ENCODE measurements at regions not wholly inside any gene's neighbourhood (a gene's known extent, or its start where the extent isn't known, plus 50 kb on each side); places are given as distances from the start of the nearest gene placed in this dataset.
"Not testable (repeated sequence)": the region's sequence is repeated elsewhere in the genome, so short reads cannot be mapped to it uniquely, and the experiment has no call there.

DNA sequence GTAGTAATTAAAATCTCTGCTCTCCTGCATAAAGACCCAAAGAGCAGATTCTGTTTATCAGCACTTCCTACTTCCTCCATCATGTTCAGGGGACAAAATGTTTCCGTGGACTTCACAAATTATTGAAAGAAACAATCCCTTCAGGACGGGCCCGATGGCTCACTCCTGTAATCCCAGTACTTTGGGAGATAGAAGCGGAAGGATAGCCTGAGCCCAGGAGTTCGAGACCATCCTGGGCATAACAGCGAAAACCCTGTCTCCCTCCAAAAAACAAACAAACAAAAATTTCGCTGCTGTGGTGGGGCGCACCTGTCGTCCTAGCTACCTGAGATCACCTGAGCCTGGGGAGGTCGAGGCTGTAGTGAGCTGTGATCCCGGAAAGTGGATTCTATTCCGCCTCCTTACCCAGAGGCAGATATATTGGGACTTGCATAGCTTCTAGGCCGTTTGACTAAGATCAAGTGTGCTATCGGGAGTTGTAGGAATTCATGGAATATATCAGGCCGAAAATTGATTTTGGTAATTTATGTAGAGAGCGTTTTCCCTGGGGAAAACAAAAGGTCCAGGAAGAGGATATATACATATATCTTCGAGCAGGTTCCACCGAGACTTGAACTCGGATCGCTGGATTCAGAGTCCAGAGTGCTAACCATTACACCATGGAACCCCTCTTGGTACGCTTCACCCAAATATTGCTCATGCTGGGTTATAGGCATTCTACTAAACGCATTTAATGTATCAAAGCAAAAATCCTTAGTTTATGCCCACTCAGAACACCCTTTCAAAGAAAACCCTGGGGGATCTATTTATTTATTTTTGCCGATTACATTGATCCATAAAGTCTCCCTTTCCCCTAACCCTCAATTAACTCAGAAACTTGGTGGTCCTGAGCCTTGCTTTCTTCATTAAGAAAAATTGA lies 74.5 kb upstream of the ZNF184 start:
- peak; percentile 33 for DNase-seq (ENCODE audit: low read depth)
- TF ChIP-seq, protein P1, sequence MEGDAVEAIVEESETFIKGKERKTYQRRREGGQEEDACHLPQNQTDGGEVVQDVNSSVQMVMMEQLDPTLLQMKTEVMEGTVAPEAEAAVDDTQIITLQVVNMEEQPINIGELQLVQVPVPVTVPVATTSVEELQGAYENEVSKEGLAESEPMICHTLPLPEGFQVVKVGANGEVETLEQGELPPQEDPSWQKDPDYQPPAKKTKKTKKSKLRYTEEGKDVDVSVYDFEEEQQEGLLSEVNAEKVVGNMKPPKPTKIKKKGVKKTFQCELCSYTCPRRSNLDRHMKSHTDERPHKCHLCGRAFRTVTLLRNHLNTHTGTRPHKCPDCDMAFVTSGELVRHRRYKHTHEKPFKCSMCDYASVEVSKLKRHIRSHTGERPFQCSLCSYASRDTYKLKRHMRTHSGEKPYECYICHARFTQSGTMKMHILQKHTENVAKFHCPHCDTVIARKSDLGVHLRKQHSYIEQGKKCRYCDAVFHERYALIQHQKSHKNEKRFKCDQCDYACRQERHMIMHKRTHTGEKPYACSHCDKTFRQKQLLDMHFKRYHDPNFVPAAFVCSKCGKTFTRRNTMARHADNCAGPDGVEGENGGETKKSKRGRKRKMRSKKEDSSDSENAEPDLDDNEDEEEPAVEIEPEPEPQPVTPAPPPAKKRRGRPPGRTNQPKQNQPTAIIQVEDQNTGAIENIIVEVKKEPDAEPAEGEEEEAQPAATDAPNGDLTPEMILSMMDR (IDR thresholded peaks at IDR 0.05; ENCODE audit: control insufficient read depth, extremely low read depth, insufficient read depth) = no peak
- peak overlapping the region; percentile 46 for H3K4me3 ChIP-seq (ENCODE audit: low read depth, low read length)

DNA sequence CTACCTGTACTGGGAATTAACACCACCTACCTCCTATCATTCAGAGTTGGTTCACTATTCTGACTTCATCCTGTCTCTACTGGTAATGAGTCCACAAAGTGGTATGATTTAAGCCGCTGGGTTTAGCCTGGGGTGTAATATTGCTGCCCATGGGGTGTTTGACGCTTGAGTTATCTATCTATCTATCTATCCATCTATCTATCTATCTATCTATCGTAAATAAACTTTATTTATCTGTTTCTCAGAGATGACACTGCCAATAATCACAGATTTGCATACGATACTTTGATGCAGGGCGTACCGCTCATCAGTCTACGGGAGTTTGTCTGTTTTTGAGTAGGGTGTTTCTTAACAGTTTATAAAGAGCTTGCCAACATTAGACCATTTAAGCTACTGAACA lies 73.6 kb upstream of the ZNF184 start:
- H3K4me3 ChIP-seq (ENCODE audit: low read depth, low read length) = no peak overlapping the region
- DNase-seq (ENCODE audit: low read depth) = no peak
- TF ChIP-seq, protein P1 (IDR thresholded peaks at IDR 0.05; ENCODE audit: control insufficient read depth, extremely low read depth, insufficient read depth) = no peak

DNA sequence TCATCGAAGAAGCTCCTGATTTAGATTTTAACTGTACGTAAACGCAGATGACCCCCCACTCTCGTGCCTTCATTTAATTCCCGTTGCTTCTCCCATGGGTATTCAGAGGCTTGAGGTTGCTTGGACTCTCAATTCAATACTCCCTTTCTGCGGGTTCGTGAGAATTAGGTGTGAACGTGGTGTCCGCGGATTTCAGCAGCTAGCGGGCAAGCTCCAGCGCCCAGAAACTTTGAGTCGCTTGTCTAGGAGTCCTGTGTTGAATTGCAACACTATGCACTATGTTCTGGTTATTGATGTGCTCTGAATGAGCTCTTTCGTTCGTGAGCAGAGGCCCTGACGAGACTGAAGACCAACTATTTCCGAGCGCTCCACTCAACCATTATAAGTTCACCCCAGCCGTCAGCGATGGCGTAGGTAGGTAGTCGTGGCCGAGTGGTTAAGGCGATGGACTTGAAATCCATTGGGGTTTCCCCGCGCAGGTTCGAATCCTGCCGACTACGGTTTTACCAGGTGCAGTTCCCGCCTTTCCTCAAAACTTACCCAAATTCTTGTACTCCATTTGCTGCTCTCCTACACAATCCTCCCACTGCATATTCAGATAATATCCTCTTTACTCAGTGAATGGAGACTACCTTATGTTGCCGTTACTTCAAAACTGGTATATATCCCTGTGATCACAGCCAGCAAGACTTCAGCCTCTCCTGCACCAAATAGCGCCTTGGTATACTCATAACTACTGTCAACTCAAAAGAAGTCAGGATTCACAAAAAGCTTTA lies 72.6 kb upstream of the ZNF184 start:
- no peak overlapping the region for H3K4me3 ChIP-seq (ENCODE audit: low read depth, low read length)
- peak; percentile 38 for DNase-seq (ENCODE audit: low read depth)
- TF ChIP-seq, protein P1 (IDR thresholded peaks at IDR 0.05; ENCODE audit: control insufficient read depth, extremely low read depth, insufficient read depth) = no peak

DNA sequence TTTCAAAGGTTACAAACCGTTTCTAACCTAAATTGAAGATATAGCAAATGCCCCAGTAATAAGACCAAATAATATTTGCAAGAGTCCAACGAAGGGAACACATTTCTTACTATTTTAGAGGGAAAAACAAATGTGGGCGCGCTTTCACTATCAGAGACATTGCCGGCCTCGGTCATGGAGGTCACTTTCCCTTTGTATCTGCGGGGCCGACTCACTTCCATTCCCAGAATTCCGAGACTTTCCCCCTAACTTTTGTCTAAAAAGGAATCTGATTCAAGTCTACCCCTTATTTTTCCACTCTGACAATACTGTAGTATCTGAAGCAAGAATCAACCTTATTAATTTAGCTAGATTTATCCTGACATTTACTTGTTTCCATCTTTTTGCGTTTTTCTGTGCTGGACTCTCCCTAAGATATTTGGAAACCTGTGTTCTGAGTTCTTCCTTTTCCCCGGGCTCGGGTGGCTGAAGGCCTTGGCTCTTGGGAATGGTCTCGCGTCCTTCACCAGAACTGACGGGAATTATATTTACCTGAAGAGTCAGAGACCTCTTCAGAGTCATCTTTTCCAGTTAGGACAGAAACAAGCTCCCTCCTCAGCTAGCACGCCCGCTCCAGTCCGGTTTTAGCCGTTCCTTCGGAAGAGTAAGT lies 71.8 kb upstream of the ZNF184 start:
- TF ChIP-seq, protein P1 (IDR thresholded peaks at IDR 0.05; ENCODE audit: control insufficient read depth, extremely low read depth, insufficient read depth) = no peak
- DNase-seq (ENCODE audit: low read depth) = no peak
- H3K4me3 ChIP-seq (ENCODE audit: low read depth, low read length) = no peak overlapping the region

DNA sequence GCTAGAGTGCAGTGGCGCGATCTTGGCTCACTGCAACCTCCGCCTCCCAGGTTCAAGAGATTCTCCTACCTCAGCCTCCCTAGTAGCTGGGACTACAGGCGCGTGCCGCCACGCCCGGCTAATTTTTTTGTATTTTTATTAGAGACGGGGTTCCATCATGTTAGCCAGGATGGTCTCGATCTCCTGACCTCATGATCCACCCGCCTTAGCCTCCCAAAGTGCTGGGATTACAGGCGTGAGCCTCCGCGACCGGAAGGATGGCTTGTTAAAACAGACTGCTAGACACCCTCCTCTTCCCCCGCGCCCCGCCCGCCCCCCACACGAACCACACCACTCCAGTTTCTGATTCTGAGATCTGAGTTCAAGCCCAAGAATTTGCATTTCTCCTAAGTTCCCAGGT lies 71.2 kb upstream of the ZNF184 start:
- H3K4me3 ChIP-seq (ENCODE audit: low read depth, low read length); DNase-seq (ENCODE audit: low read depth): not testable (repeated sequence)

DNA sequence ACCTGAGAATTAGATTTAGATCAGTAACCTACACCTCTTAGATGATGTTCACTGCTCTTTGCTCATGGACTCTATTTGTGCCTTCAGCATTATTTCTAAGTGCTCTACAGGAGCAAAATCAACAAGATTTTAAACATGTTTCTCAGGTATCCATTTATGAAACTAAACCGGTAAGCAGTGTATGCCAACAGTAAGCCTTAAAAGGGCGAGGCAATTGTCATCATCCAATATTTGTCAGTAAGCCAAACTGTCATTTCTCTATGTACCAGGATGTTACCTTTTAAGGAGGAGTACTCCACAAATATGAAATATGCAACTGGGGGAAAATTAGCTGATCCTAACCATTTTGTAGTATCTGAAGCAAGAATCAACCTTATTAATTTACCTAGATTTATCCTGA lies 69.6 kb upstream of the ZNF184 start:
- DNase-seq (ENCODE audit: low read depth) = peak; percentile 63
- TF ChIP-seq, protein P1 (IDR thresholded peaks at IDR 0.05; ENCODE audit: control insufficient read depth, extremely low read depth, insufficient read depth) = no peak
- no peak overlapping the region for H3K4me3 ChIP-seq (ENCODE audit: low read depth, low read length)

DNA sequence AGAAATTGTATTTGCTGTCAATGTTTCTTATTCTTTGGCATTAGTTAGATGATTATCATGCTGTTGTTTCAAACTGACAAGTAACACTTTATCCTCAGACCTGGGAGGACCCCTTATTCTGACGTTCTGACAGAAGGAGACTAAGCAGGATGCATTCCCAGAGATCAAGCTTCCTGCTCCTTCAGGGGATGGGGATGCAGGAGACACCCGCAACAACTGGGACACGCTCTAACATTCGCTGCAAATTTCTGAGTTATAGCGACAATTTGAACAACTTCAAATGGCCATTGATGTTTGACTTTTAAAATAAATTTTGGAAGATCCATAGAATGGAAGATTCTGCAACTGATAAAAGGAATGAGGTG lies 69.0 kb upstream of the ZNF184 start:
- no peak for DNase-seq (ENCODE audit: low read depth)
- H3K4me3 ChIP-seq (ENCODE audit: low read depth, low read length) = no peak overlapping the region
- TF ChIP-seq, protein P1 (IDR thresholded peaks at IDR 0.05; ENCODE audit: control insufficient read depth, extremely low read depth, insufficient read depth) = no peak
